GM12872 (cell line): ENCODE measurements at regions not wholly inside any gene's neighbourhood (a gene's known extent, or its start where the extent isn't known, plus 50 kb on each side); places are given as distances from the start of the nearest gene placed in this dataset.

Experiments
- TF ChIP-seq, protein P1 (sequence below): IDR thresholded peaks from 3 replicates; pipeline ENCODE4 v1.5.1; 2011; ENCODE audit warnings: low read depth, mild to moderate bottlenecking, low read length, moderate library complexity; ENCODE audit not compliant: insufficient read depth

DNA sequence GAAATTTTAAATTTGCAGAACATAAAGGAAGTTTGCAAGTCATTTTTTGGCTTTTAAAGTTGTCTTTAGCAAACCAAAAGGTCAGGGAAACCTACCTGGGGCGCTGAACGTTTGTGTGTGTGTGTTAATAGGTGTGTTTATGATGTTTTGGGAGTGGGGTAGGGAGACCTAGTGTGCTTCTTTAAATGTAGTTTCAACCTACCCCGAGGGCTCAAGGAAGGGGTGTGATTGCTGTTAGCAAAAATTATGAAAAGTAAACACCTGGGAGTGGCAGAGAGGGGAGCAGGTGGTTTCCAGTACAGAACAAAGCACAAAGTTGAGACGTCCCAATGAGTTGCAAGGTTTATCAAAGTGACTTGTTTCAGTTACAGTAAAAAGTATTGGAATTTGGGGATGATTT, 58.7 kb upstream of the WDR26 start:
- TF ChIP-seq, protein P1, sequence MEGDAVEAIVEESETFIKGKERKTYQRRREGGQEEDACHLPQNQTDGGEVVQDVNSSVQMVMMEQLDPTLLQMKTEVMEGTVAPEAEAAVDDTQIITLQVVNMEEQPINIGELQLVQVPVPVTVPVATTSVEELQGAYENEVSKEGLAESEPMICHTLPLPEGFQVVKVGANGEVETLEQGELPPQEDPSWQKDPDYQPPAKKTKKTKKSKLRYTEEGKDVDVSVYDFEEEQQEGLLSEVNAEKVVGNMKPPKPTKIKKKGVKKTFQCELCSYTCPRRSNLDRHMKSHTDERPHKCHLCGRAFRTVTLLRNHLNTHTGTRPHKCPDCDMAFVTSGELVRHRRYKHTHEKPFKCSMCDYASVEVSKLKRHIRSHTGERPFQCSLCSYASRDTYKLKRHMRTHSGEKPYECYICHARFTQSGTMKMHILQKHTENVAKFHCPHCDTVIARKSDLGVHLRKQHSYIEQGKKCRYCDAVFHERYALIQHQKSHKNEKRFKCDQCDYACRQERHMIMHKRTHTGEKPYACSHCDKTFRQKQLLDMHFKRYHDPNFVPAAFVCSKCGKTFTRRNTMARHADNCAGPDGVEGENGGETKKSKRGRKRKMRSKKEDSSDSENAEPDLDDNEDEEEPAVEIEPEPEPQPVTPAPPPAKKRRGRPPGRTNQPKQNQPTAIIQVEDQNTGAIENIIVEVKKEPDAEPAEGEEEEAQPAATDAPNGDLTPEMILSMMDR, result no peak

DNA sequence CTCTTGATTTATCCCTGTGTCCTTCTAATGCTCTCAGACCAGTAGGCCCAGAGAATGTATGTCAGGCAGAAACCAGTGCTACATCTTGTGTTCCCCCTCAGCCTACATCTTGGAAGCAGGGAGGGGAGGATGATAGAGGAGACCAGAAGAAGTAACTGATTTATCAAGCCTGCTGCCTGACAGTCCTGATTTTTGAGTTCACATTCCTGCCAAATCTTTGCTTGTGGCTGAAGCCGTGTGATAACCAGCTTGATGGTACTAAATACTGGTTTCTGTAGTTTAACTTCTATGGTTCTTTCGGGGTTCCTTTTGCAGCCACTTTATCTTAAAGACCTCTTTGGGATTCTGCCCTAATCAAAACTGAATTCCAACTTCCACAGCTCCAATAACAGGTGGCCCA, 59.7 kb upstream of the WDR26 start:
- TF ChIP-seq, protein P1, result no peak

GRCh38 chr1:224495866-224496265, 61.3 kb upstream of the WDR26 start:
- TF ChIP-seq, protein P1, result no peak

- TF ChIP-seq, protein P1, result no peak
Measured at GRCh38 chr1:224496826-224497225, 62.2 kb upstream of the WDR26 start.

DNA sequence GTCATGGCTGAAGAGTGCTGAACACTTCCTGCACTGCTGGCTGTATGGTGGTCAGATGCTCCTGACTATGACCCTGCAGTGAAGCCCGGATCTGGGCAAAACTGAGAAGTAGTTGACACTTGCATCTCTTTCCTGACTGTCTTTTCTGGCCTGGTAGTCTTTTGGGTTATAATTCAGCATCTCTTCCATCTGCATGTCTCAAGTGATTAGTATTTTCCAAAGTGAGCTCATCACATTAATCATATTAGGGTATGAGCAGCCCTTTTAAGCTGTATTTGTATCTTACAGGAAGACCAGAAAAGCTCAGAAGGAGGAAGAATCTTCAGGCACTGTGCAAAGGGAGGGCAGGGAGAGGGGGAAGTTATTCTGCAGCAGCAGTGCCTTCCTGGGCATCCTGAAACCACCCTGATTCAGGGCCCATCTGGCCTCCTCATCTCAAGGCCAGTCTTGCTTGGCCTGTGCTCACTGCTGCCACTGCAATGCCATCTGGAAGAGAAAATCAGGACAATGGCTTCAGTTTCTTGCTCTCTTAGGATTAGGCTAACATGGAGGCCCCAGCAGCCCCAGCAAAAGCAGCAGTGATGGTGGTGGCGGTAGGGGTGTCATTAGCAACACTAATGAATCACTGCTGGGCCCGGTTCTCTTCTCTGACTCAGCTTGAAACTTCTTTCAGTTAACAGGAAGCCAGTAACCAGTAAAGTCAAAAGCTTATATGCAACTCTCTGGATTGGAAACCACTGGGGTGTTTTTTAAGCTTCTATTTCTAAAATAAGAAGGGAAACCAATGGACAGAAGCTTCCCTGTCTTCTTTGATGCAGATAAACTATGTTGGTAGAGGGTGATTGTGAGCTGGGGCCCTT, 63.3 kb upstream of the WDR26 start:
- TF ChIP-seq, protein P1, result no peak

DNA sequence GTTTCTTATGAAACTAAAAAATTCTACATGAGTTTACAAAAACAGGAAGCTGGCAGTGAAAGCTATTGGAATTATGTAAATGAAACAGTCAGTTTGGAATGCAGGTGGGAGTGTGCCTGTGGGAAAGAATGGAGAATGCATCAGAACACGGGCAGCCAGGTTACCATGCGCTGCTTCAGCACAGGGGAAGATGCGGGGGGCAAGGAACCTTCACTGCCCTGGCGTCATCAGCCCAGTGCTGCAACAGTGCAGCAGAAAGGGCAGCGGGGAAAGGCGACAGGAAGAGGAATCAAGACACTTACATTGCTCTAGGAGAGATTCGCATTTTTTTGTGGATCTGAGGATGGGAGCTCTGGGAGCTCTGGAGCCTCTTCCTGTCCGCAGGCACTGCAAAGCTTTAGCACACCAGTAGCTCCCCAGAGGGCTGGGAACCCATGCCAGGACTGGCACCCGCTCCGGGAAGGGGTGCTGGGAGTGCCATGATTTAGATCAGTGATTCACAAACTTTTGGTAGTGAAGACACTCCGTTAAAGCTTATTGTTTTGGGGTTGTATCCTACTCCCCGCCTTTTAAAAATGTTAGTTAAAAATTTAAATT, 64.1 kb upstream of the WDR26 start:
- TF ChIP-seq, protein P1, result no peak

- TF ChIP-seq, protein P1, result no peak
Measured at GRCh38 chr1:224499204-224499603, 64.6 kb upstream of the WDR26 start.
